Trophoblast cell (in vitro differentiated cells and primary cell): ENCODE measurements at regions not wholly inside any gene's neighbourhood (a gene's known extent, or its start where the extent isn't known, plus 50 kb on each side); places are given as distances from the start of the nearest gene placed in this dataset.

Experiments
- DNase-seq, 2 donors: peaks; one replicate each; pipeline ENCODE4 v3.0.0-alpha.2; 2016
- H2AFZ ChIP-seq: 2 replicates; pipeline ENCODE4 v1.6.1; 2013; ENCODE audit warnings: low read length, moderate library complexity, mild to moderate bottlenecking; ENCODE audit not compliant: insufficient read depth, poor library complexity
- H2AK5ac ChIP-seq: 2 replicates; pipeline ENCODE4 v1.6.1; 2013; ENCODE audit warnings: mild to moderate bottlenecking, low read length
- H2BK120ac ChIP-seq: 2 replicates; pipeline ENCODE4 v1.6.1; 2013; ENCODE audit warnings: low read length, mild to moderate bottlenecking, moderate library complexity; ENCODE audit not compliant: insufficient read depth, poor library complexity
- H2BK12ac ChIP-seq: 2 replicates; pipeline ENCODE4 v1.6.1; 2013; ENCODE audit warnings: mild to moderate bottlenecking, low read length, moderate library complexity
- H2BK5ac ChIP-seq: 2 replicates; pipeline ENCODE4 v1.6.1; 2013; ENCODE audit warnings: low read length, low read depth, moderate library complexity, mild to moderate bottlenecking; ENCODE audit not compliant: poor library complexity
- H3K14ac ChIP-seq: 2 replicates; pipeline ENCODE4 v1.6.1; 2013; ENCODE audit warnings: mild to moderate bottlenecking, low read length
- H3K18ac ChIP-seq: 2 replicates; pipeline ENCODE4 v1.6.1; 2013; ENCODE audit warnings: mild to moderate bottlenecking, low read length
- H3K23ac ChIP-seq: 2 replicates; pipeline ENCODE4 v1.6.1; 2013; ENCODE audit warnings: low read length
- H3K27ac ChIP-seq: 2 replicates; pipeline ENCODE4 v1.5.1; 2013; ENCODE audit warnings: low read depth, mild to moderate bottlenecking, inconsistent platforms, low read length, moderate library complexity
- H3K27me3 ChIP-seq: 2 replicates; pipeline ENCODE4 v1.6.1; 2013; ENCODE audit warnings: inconsistent platforms, mild to moderate bottlenecking, low read length, moderate library complexity; ENCODE audit not compliant: insufficient read depth
- H3K36me3 ChIP-seq, 2 experiments: 1 replicate in 1 of 2; 2 replicates in 1 of 2; pipeline ENCODE4 v1.6.1; 2013; ENCODE audit warnings: low read length in 2 of 2, mild to moderate bottlenecking in 2 of 2, moderate library complexity in 1 of 2; ENCODE audit not compliant: insufficient read depth in 2 of 2, control insufficient read depth in 1 of 2
- H3K4ac ChIP-seq: 2 replicates; pipeline ENCODE4 v1.6.1; 2013; ENCODE audit warnings: low read depth, mild to moderate bottlenecking, low read length, moderate library complexity
- H3K4me1 ChIP-seq, 2 experiments: 1 replicate in 1 of 2; 2 replicates in 1 of 2; pipeline ENCODE4 v1.6.1; 2013; ENCODE audit warnings: low read length in 2 of 2, mild to moderate bottlenecking in 2 of 2, moderate library complexity in 1 of 2; ENCODE audit not compliant: insufficient read depth in 2 of 2, control insufficient read depth in 1 of 2
- H3K4me2 ChIP-seq: 2 replicates; pipeline ENCODE4 v1.6.1; 2013; ENCODE audit warnings: inconsistent platforms, mild to moderate bottlenecking, low read length, moderate library complexity
- H3K4me3 ChIP-seq: 2 replicates; pipeline ENCODE4 v1.5.1; 2013; ENCODE audit warnings: mild to moderate bottlenecking, low read depth, low read length, inconsistent platforms
- H3K79me1 ChIP-seq: one replicate; pipeline ENCODE4 v1.6.1; 2013; ENCODE audit warnings: low read length
- H3K79me2 ChIP-seq: 2 replicates; pipeline ENCODE4 v1.6.1; 2013; ENCODE audit warnings: low read length, mild to moderate bottlenecking; ENCODE audit not compliant: control insufficient read depth, insufficient read depth, poor library complexity
- H3K9ac ChIP-seq: 2 replicates; pipeline ENCODE4 v1.6.1; 2013; ENCODE audit warnings: mild to moderate bottlenecking, low read length
- H3K9me3 ChIP-seq: 2 replicates; pipeline ENCODE4 v1.6.1; 2013; ENCODE audit warnings: low read depth, mild to moderate bottlenecking, control low read depth, inconsistent platforms, low read length; ENCODE audit not compliant: insufficient read depth
- H4K12ac ChIP-seq: 2 replicates; pipeline ENCODE4 v1.6.1; 2013; ENCODE audit warnings: low read depth, mild to moderate bottlenecking, low read length, moderate library complexity
- H4K8ac ChIP-seq: 2 replicates; pipeline ENCODE4 v1.6.1; 2013; ENCODE audit warnings: low read depth, mild to moderate bottlenecking, low read length, moderate library complexity
- H4K91ac ChIP-seq: one replicate; pipeline ENCODE4 v1.6.1; 2013; ENCODE audit warnings: low read depth, mild to moderate bottlenecking, low read length, moderate library complexity
- WGBS: extraction: QIAGEN DNeasy Blood & Tissue Kit; methylation state at CpG from one replicate; pipeline ENCODE4 v1.1.7; 2013; ENCODE audit warnings: missing lambda C conversion rate; ENCODE audit not compliant: insufficient read length, insufficient coverage; ENCODE audit errors: extremely low coverage; 5-methylcytosine and 5-hydroxymethylcytosine counted together

DNA sequence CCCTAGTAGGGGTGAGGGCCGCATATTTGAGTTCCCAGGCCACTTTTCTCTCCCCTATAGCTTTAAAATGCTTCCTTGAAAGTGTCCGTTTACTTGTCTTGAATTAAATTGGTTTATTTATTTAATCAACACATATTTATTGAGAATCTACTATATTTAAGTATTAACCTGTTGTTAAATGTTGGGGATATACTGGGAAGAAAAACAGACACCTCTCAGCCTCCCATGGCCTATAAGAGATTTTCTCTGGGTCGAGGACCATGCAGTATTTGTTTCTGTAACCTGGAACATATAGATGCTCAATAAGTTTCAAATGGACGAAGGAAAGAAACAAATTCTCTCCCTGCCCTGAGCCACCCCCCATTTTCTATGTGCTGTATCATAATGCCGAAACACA, 98.6 kb downstream of the INSIG2 start:
- Histone ChIP-seq H2BK120ac (no peak overlapping the region), H3K4ac (no peak overlapping the region), H3K4me2 (peak overlapping the region; percentile 89), H3K18ac (no peak overlapping the region), H2AFZ (peak overlapping the region; percentile 97), H4K91ac (peak overlapping the region; percentile 95), H3K4me3 (peak overlapping the region; percentile 70), H3K14ac (peak overlapping the region; percentile 94), H3K4me1 (peaks cover 0 to 4% of the 10 kb centered on the region in 2 experiments), H2BK12ac (no peak overlapping the region), H3K23ac (no peak overlapping the region), H2AK5ac (no peak overlapping the region), H3K9ac (peak overlapping the region; percentile 68), H3K27me3 (no peaks in the 10 kb centered on the region), H3K79me2 (peaks cover 6% of the 10 kb centered on the region), H4K8ac (peak overlapping the region; percentile 99), H3K27ac (peak overlapping the region; percentile 33), H2BK5ac (peak overlapping the region; percentile 54), H3K9me3 (no peaks in the 10 kb centered on the region), H3K36me3 (no peaks in the 10 kb centered on the region), H4K12ac (peak overlapping the region; percentile 73), H3K79me1 (peaks cover 10% of the 10 kb centered on the region)
- no CpG with 5 or more reads among the region's 5 CpGs for WGBS
- no peak for DNase-seq

DNA sequence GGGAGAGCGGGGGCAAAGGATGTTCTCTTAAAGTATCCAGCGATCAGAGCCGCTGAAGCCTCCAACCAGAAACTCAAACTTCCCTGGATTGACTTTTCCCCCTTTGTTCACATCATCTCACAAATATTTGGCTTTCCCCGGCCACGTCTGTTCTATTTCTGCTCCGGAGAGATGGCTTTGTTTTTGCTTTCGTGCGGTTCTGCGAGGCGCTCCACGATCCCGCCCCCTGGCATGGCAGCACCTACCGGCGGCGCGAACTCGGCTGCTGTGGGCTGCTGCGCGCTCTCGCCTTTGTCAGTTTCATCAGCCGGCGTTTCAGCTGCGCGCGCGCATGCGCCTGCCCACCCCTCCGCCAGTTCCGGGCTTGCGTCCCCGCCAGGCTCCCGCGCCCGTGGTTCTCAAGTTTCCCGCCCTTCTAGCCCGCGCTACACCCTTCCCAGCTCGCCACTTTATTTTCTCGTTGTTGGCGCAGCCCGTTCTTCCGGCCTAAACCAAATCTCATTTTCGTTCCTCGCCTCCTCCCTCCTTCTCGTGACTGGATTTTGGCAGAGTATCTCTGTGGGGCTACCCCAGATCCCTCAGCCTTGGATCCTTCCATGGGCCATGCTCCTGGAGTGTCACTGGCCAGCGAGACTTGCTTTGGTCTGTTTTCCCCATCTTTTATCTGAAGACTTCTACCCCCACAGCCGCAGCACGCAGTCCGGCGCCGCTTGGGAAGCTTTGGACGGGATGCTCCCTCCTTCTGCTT, 98.0 kb downstream of the INSIG2 start:
- peak overlapping the region; percentile 43 for H3K27ac ChIP-seq
- H3K79me2 ChIP-seq, result peaks cover 6% of the 10 kb centered on the region
- H3K9ac ChIP-seq, result peak overlapping the region; percentile 73
- peak overlapping the region; percentile 57 for H2BK5ac ChIP-seq
- H4K91ac ChIP-seq, result peak overlapping the region; percentile 95
- H2BK12ac ChIP-seq, result peak overlapping the region; percentile 30
- H3K23ac ChIP-seq, result no peak overlapping the region
- DNase-seq, result peak; percentile 45 to 70
- H3K4me2 ChIP-seq, result peak overlapping the region; percentile 89
- peaks cover 0 to 4% of the 10 kb centered on the region in 2 experiments for H3K4me1 ChIP-seq
- no peaks in the 10 kb centered on the region for H3K27me3 ChIP-seq
- H2AFZ ChIP-seq, result peak overlapping the region; percentile 97
- no peaks in the 10 kb centered on the region for H3K9me3 ChIP-seq
- H2BK120ac ChIP-seq, result peak overlapping the region; percentile 85
- peak overlapping the region; percentile 91 for H3K18ac ChIP-seq
- no CpG with 5 or more reads among the region's 52 CpGs for WGBS
- H4K8ac ChIP-seq, result peak overlapping the region; percentile 99
- no peak overlapping the region for H3K4ac ChIP-seq
- H3K79me1 ChIP-seq, result peaks cover 10% of the 10 kb centered on the region
- H3K14ac ChIP-seq, result peak overlapping the region; percentile 94
- no peaks in the 10 kb centered on the region for H3K36me3 ChIP-seq
- peak overlapping the region; percentile 73 for H4K12ac ChIP-seq
- no peak overlapping the region for H2AK5ac ChIP-seq
- peak overlapping the region; percentile 70 for H3K4me3 ChIP-seq

- Histone ChIP-seq H3K9ac (peak overlapping the region; percentile 73), H3K27ac (peak overlapping the region; percentile 43), H3K4me3 (peak overlapping the region; percentile 70), H2BK12ac (no peak overlapping the region), H4K91ac (peak overlapping the region; percentile 95), H3K36me3 (no peaks in the 10 kb centered on the region), H3K23ac (peak overlapping the region; percentile 28), H3K18ac (peak overlapping the region; percentile 28), H4K8ac (peak overlapping the region; percentile 91), H4K12ac (peak overlapping the region; percentile 73), H3K14ac (peak overlapping the region; percentile 38), H2BK120ac (peak overlapping the region; percentile 74), H3K4me1 (peaks cover 0 to 4% of the 10 kb centered on the region in 2 experiments), H3K9me3 (no peaks in the 10 kb centered on the region), H2AK5ac (no peak overlapping the region), H3K79me2 (peaks cover 6% of the 10 kb centered on the region), H2AFZ (peak overlapping the region; percentile 97), H3K79me1 (peaks cover 10% of the 10 kb centered on the region), H3K4me2 (peak overlapping the region; percentile 89), H3K27me3 (no peaks in the 10 kb centered on the region), H3K4ac (no peak overlapping the region), H2BK5ac (peak overlapping the region; percentile 57)
- DNase-seq, result peak in 1 of 2 donors; percentile 38
- no CpG with 5 or more reads among the region's 33 CpGs for WGBS
Measured at GRCh38 chr2:118185210-118186109, 97.2 kb downstream of the INSIG2 start.

GRCh38 chr2:118183381-118183780, 95.1 kb downstream of the INSIG2 start:
- Histone ChIP-seq H2BK5ac (no peak overlapping the region), H3K4me2 (no peak overlapping the region), H3K9ac (no peak overlapping the region), H3K4ac (no peak overlapping the region), H4K8ac (no peak overlapping the region), H2AK5ac (no peak overlapping the region), H3K79me2 (peaks cover 6% of the 10 kb centered on the region), H2AFZ (no peak overlapping the region), H3K14ac (no peak overlapping the region), H4K12ac (no peak overlapping the region), H3K36me3 (no peaks in the 10 kb centered on the region), H3K4me1 (peaks cover 0 to 4% of the 10 kb centered on the region in 2 experiments), H3K27ac (no peak overlapping the region), H3K27me3 (no peaks in the 10 kb centered on the region), H3K23ac (no peak overlapping the region), H2BK120ac (no peak overlapping the region), H3K9me3 (no peaks in the 10 kb centered on the region), H2BK12ac (no peak overlapping the region), H3K18ac (no peak overlapping the region), H3K79me1 (peaks cover 10% of the 10 kb centered on the region), H3K4me3 (no peak overlapping the region), H4K91ac (no peak overlapping the region)
- DNase-seq, result no peak
- no CpG with 5 or more reads among the region's 9 CpGs for WGBS
